HG03103 (cell line): ENCODE measurements at regions not wholly inside any gene's neighbourhood (a gene's known extent, or its start where the extent isn't known, plus 50 kb on each side); places are given as distances from the start of the nearest gene placed in this dataset.
"Not testable (repeated sequence)": the region's sequence is repeated elsewhere in the genome, so short reads cannot be mapped to it uniquely, and the experiment has no call there.

Experiments
- ATAC-seq: cut with Tn5 transposase; IDR thresholded peaks from one replicate; pipeline ENCODE4 v1.9.1; 2021; ENCODE audit warnings: low read depth; ENCODE audit not compliant: unreplicated experiment

GRCh38 chr3:191728186-191728585 lies 267.2 kb downstream of the PYDC2 start:
- no peak for ATAC-seq

GRCh38 chr3:191737742-191738141 lies 276.8 kb downstream of the PYDC2 start:
- ATAC-seq: no peak

GRCh38 chr3:191740712-191741111 lies 279.7 kb downstream of the PYDC2 start:
- no peak for ATAC-seq

GRCh38 chr3:191741847-191742350 lies 280.9 kb downstream of the PYDC2 start:
- ATAC-seq: not testable (repeated sequence)

- no peak for ATAC-seq
Observed at GRCh38 chr3:191743283-191743682, 282.3 kb downstream of the PYDC2 start.

GRCh38 chr3:191750618-191751017 lies 289.7 kb downstream of the PYDC2 start:
- no peak for ATAC-seq

GRCh38 chr3:191753196-191753595 lies 292.2 kb downstream of the PYDC2 start:
- ATAC-seq: no peak

- ATAC-seq: no peak
Observed at GRCh38 chr3:191761906-191762305, 300.9 kb downstream of the PYDC2 start.

GRCh38 chr3:191762323-191762960 lies 301.5 kb downstream of the PYDC2 start:
- no peak for ATAC-seq

- peak; percentile 57 for ATAC-seq
Observed at GRCh38 chr3:191768421-191768820, 307.5 kb downstream of the PYDC2 start.

- no peak for ATAC-seq
Observed at GRCh38 chr3:191770541-191770940, 309.6 kb downstream of the PYDC2 start.

GRCh38 chr3:191774485-191774884 lies 313.5 kb downstream of the PYDC2 start:
- ATAC-seq: no peak

- ATAC-seq: no peak
Observed at GRCh38 chr3:191775451-191776233, 314.7 kb downstream of the PYDC2 start.

- ATAC-seq: no peak
Observed at GRCh38 chr3:191781044-191781443, 320.1 kb downstream of the PYDC2 start.

GRCh38 chr3:191783024-191783423 lies 322.1 kb downstream of the PYDC2 start:
- no peak for ATAC-seq

GRCh38 chr3:191790934-191791333 lies 330.0 kb downstream of the PYDC2 start:
- ATAC-seq: no peak

GRCh38 chr3:191792580-191792979 lies 331.6 kb downstream of the PYDC2 start:
- no peak for ATAC-seq

GRCh38 chr3:191795196-191795595 lies 334.2 kb downstream of the PYDC2 start:
- no peak for ATAC-seq

GRCh38 chr3:191797271-191797670 lies 336.3 kb downstream of the PYDC2 start:
- ATAC-seq: no peak

- ATAC-seq: no peak
Observed at GRCh38 chr3:191802671-191803070, 341.7 kb downstream of the PYDC2 start.

GRCh38 chr3:191804935-191805334 lies 344.0 kb downstream of the PYDC2 start:
- ATAC-seq: no peak

- ATAC-seq: no peak
Observed at GRCh38 chr3:191808073-191808472, 347.1 kb downstream of the PYDC2 start.
